Ascending aorta (tissue), 2 donors: ENCODE measurements at regions not wholly inside any gene's neighbourhood (a gene's known extent, or its start where the extent isn't known, plus 50 kb on each side); places are given as distances from the start of the nearest gene placed in this dataset.

Experiments used
- DNase-seq, 2 donors: peaks; one replicate each; pipeline ENCODE4 v3.0.0-alpha.2; 2019; ENCODE audit warnings: low spot score in 2 of 2
- H3K27ac ChIP-seq, 2 donors: fragments of 200-600 bp; sonication (generic); one replicate each; pipeline ENCODE4 v1.5.1; 2016 to 2017; ENCODE audit warnings: mild to moderate bottlenecking in 1 of 2
- H3K27me3 ChIP-seq: fragments of 200-600 bp; sonication (generic); one replicate; pipeline ENCODE4 v1.5.1; 2017
- H3K36me3 ChIP-seq, 2 donors: fragments of 200-600 bp; sonication (generic); one replicate each; pipeline ENCODE4 v1.5.1; 2016
- H3K4me1 ChIP-seq, 2 donors: fragments of 200-600 bp; sonication (generic); one replicate each; pipeline ENCODE4 v1.5.1; 2016 to 2017; ENCODE audit warnings: mild to moderate bottlenecking in 1 of 2
- H3K4me3 ChIP-seq, 2 donors: fragments of 200-600 bp; sonication (generic); one replicate each; pipeline ENCODE4 v1.5.1; 2016 to 2017; ENCODE audit warnings: mild to moderate bottlenecking in 1 of 2
- H3K9me3 ChIP-seq, 2 donors: fragments of 200-600 bp; sonication (generic); one replicate each; pipeline ENCODE4 v1.5.1; 2016
- intact Hi-C: fragments of 100-400 bp; cut with DNase I; formaldehyde crosslinking; loops from one replicate; pipeline ENCODE4 v1.15.1; 2023
- TF ChIP-seq, protein P1 (sequence below), 3 experiments: fragments of 200-600 bp in 2 of 3; fragments of 450-650 bp in 1 of 3; sonication (generic) in 2 of 3; IDR thresholded peaks; one replicate each; pipeline ENCODE4 v1.5.1; 2016 to 2019; ENCODE audit warnings: antibody characterized with exemption in 3 of 3, mild to moderate bottlenecking in 1 of 3, moderate library complexity in 1 of 3

GRCh38 chr2:5497874-5498273 is 194.3 kb upstream of the SOX11 start:
- Histone ChIP-seq H3K9me3 (no peaks in the 10 kb centered on the region), H3K27me3 (no peaks in the 10 kb centered on the region), H3K36me3 (no peaks in the 10 kb centered on the region), H3K4me1 (no peaks in the 10 kb centered on the region), H3K27ac (no peak overlapping the region), H3K4me3 (no peak overlapping the region)
- no peak for DNase-seq
- TF ChIP-seq, protein P1, sequence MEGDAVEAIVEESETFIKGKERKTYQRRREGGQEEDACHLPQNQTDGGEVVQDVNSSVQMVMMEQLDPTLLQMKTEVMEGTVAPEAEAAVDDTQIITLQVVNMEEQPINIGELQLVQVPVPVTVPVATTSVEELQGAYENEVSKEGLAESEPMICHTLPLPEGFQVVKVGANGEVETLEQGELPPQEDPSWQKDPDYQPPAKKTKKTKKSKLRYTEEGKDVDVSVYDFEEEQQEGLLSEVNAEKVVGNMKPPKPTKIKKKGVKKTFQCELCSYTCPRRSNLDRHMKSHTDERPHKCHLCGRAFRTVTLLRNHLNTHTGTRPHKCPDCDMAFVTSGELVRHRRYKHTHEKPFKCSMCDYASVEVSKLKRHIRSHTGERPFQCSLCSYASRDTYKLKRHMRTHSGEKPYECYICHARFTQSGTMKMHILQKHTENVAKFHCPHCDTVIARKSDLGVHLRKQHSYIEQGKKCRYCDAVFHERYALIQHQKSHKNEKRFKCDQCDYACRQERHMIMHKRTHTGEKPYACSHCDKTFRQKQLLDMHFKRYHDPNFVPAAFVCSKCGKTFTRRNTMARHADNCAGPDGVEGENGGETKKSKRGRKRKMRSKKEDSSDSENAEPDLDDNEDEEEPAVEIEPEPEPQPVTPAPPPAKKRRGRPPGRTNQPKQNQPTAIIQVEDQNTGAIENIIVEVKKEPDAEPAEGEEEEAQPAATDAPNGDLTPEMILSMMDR (IDR thresholded peaks at IDR 0.05), result no peak
- intact Hi-C loops, result no loop called here

DNA sequence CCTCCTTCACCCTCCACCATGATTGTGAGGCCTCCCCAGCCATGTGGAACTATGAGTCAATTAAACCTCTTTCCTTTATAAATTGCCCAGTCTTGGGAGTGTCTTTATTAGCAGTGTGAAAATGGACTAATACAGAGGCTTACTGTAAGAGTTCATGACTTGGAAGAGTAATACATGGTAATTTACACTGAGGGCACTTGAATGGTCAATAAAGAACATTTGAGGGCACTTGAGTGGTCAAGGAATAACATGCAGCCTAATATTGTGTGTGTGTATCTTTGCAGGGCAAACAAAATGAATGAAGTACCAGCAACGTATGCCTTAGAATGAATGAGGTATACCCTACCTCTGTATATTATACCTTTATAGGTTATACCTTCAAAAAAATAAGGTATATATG is 190.4 kb upstream of the SOX11 start:
- no peak for DNase-seq
- no peaks in the 10 kb centered on the region for H3K9me3 ChIP-seq
- no peak overlapping the region for H3K4me3 ChIP-seq
- H3K4me1 ChIP-seq, result no peaks in the 10 kb centered on the region
- no peaks in the 10 kb centered on the region for H3K27me3 ChIP-seq
- no peak overlapping the region for H3K27ac ChIP-seq
- no peaks in the 10 kb centered on the region for H3K36me3 ChIP-seq
- TF ChIP-seq, protein P1 (IDR thresholded peaks at IDR 0.05), result no peak
- intact Hi-C loops, result no loop called here

DNA sequence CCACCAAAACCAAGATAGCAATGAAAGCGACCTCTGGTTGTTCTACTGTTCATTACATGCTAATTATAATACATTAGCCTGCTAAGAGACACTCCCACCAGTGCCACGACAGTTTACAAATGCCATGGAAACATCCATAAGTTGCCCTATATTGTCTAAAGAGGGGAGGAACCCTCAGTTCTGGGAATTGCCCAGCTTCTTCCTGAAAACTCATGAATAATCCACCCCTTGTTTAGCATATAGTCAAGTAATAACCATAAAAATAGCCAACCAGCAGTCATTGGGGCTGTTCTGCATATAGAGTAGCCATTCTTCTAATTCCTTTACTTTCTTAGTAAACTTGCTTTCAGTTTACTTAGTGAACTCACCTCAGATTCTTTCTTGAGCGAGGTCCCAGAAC is 189.8 kb upstream of the SOX11 start:
- no peaks in the 10 kb centered on the region for H3K4me1 ChIP-seq

DNA sequence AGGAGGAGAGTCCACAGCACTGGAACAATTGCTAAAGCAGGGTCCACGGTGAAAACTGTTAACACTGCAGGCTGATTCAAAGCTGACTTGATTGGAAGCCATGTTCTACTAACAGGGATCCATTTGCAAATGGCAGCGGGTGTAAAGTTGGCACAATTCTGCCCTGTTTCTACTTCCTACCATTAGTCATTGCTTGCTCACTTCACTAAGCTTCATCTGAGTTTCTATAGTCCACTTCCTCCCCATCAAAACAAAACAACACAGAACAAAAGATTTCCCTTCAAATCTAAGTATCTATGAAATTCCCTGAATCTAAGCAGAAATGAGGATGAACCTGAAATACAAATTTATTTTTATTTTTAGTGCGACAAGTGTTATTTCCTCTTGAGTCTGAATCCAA is 187.4 kb upstream of the SOX11 start:
- Histone ChIP-seq H3K27ac (no peak overlapping the region), H3K27me3 (no peaks in the 10 kb centered on the region), H3K4me1 (no peaks in the 10 kb centered on the region), H3K4me3 (no peak overlapping the region), H3K9me3 (no peaks in the 10 kb centered on the region), H3K36me3 (no peaks in the 10 kb centered on the region)
- TF ChIP-seq, protein P1 (IDR thresholded peaks at IDR 0.05), result no peak
- no peak for DNase-seq
- intact Hi-C loops, result no loop called here

More for the DNA sequence above, 189.8 kb upstream of the SOX11 start:
- no peaks in the 10 kb centered on the region for H3K27me3 ChIP-seq
- no peaks in the 10 kb centered on the region for H3K36me3 ChIP-seq
- TF ChIP-seq, protein P1 (IDR thresholded peaks at IDR 0.05), result no peak
- no peak overlapping the region for H3K4me3 ChIP-seq
- no peaks in the 10 kb centered on the region for H3K9me3 ChIP-seq
- no peak for DNase-seq
- intact Hi-C loops, result no loop called here
- no peak overlapping the region for H3K27ac ChIP-seq

GRCh38 chr2:5507367-5507766 is 184.8 kb upstream of the SOX11 start:
- DNase-seq, result no peak
- TF ChIP-seq, protein P1 (IDR thresholded peaks at IDR 0.05), result no peak
- H3K36me3 ChIP-seq, result no peaks in the 10 kb centered on the region
- no peaks in the 10 kb centered on the region for H3K27me3 ChIP-seq
- intact Hi-C loops, result no loop called here
- H3K27ac ChIP-seq, result no peak overlapping the region
- no peak overlapping the region for H3K4me3 ChIP-seq
- H3K4me1 ChIP-seq, result no peaks in the 10 kb centered on the region
- H3K9me3 ChIP-seq, result no peaks in the 10 kb centered on the region

GRCh38 chr2:5509362-5509761 is 182.8 kb upstream of the SOX11 start:
- Histone ChIP-seq H3K27me3 (no peaks in the 10 kb centered on the region), H3K9me3 (no peaks in the 10 kb centered on the region), H3K36me3 (no peaks in the 10 kb centered on the region), H3K4me3 (no peak overlapping the region), H3K4me1 (no peaks in the 10 kb centered on the region), H3K27ac (no peak overlapping the region)
- TF ChIP-seq, protein P1 (IDR thresholded peaks at IDR 0.05), result no peak
- intact Hi-C loops, result no loop called here
- no peak for DNase-seq
